ENCODE measurements at regions not wholly inside any gene's neighbourhood (a gene's known extent, or its start where the extent isn't known, plus 50 kb on each side); places are given as distances from the start of the nearest gene placed in this dataset.

DNA sequence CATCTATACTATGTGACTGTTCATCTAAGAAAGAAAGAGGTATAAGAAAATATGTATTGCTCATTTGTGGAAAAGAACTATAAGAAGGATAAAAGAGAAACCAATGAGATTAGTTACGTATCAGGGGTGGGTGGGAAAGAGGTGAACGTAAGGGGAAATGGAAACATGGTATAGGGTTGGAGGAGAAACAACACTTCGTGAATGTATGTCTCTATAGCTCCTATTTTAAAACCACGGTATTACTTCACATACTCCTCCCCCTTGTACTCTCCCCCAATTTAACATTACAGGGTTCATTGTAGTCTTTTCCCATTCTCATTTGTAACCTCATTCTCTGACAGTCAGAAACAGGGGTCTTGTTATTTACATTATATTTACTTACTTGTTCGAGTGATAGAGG is 120.4 kb downstream of the FOXG1 start:
- TF ChIP-seq MAFK (IDR thresholded peaks at IDR 0.05; ENCODE audit: low read depth, low read length), result no peak
- TF ChIP-seq POLR2A (IDR thresholded peaks at IDR 0.05; ENCODE audit: low read depth, low read length), result no peak

All from IMR-90 (cell line).